Natural killer cell (primary cell): ENCODE measurements at regions not wholly inside any gene's neighbourhood (a gene's known extent, or its start where the extent isn't known, plus 50 kb on each side); places are given as distances from the start of the nearest gene placed in this dataset.

ENCODE experiments used
- ATAC-seq, 3 donors: fragments of 150-1000 bp in 2 of 3; fragments of 200-7000 bp in 1 of 3; cut with Tn5 transposase; 1 replicate in 1 of 3; 2 replicates in 2 of 3; pipeline ENCODE4 v1.10.0; 2021; ENCODE audit warnings: mild to moderate bottlenecking in 2 of 3, moderate library complexity in 2 of 3
- DNase-seq, 2 donors: peaks; one replicate each; pipeline versions ENCODE4 v3.0.0 to v3.0.0-alpha.2; 2013 to 2021; ENCODE audit warnings: mixed read lengths in 1 of 2
- H3K27ac ChIP-seq: one replicate; pipeline ENCODE4 v1.5.1; 2013; ENCODE audit warnings: mild to moderate bottlenecking, low read length
- H3K27me3 ChIP-seq: one replicate; pipeline ENCODE4 v1.6.1; 2013; ENCODE audit warnings: low read length; ENCODE audit not compliant: control insufficient read depth, insufficient read depth
- H3K36me3 ChIP-seq: one replicate; pipeline ENCODE4 v1.6.1; 2013; ENCODE audit warnings: low read length; ENCODE audit not compliant: control insufficient read depth, insufficient read depth
- H3K4me1 ChIP-seq: one replicate; pipeline ENCODE4 v1.6.1; 2013; ENCODE audit warnings: low read length; ENCODE audit not compliant: control insufficient read depth, insufficient read depth
- H3K4me3 ChIP-seq: one replicate; pipeline ENCODE4 v1.5.1; 2013; ENCODE audit warnings: low read length
- H3K9me3 ChIP-seq: one replicate; pipeline ENCODE4 v1.6.1; 2013; ENCODE audit warnings: low read length; ENCODE audit not compliant: control insufficient read depth, insufficient read depth
- H3K27ac Mint-ChIP-seq, 2 donors: one replicate each; pipeline ENCODE4 v1.8.0; 2022; ENCODE audit warnings: mild to moderate bottlenecking in 2 of 2, mixed read lengths in 2 of 2, moderate library complexity in 1 of 2
- H3K27me3 Mint-ChIP-seq, 2 donors: one replicate each; pipeline ENCODE4 v1.8.0; 2022; ENCODE audit warnings: low read depth in 2 of 2, mixed read lengths in 2 of 2
- H3K36me3 Mint-ChIP-seq: one replicate; pipeline ENCODE4 v1.8.0; 2022; ENCODE audit warnings: mixed read lengths
- H3K4me1 Mint-ChIP-seq, 2 donors: one replicate each; pipeline ENCODE4 v1.8.0; 2022; ENCODE audit warnings: mixed read lengths in 2 of 2
- H3K4me3 Mint-ChIP-seq: one replicate; pipeline ENCODE4 v1.8.0; 2022; ENCODE audit warnings: mild to moderate bottlenecking, moderate library complexity, mixed read lengths
- H3K9me3 Mint-ChIP-seq, 2 donors: one replicate each; pipeline ENCODE4 v1.8.0; 2022; ENCODE audit warnings: mixed read lengths in 2 of 2
- CTCF ChIP-seq: fragments of 200-600 bp; IDR thresholded peaks from one replicate; pipeline ENCODE4 v1.8.0; 2022; ENCODE audit warnings: antibody characterized with exemption
- WGBS: methylation state at CpG from one replicate; pipeline ENCODE4 v1.1.7; 2013; ENCODE audit warnings: missing lambda C conversion rate; ENCODE audit not compliant: insufficient coverage; 5-methylcytosine and 5-hydroxymethylcytosine counted together
- intact Hi-C: fragments of 100-400 bp; cut with micrococcal nuclease; formaldehyde crosslinking; loops from one replicate; pipeline ENCODE4 v1.14.2; 2022

- H3K27me3 ChIP-seq = no peaks in the 10 kb centered on the region
- H3K27ac ChIP-seq = no peak overlapping the region
- Mint-ChIP-seq H3K27ac (no peak overlapping the region), H3K27me3 (peaks cover 0 to 3% of the 10 kb centered on the region in 2 donors), H3K36me3 (no peaks in the 10 kb centered on the region), H3K4me1 (no peaks in the 10 kb centered on the region), H3K4me3 (no peak overlapping the region), H3K9me3 (no peaks in the 10 kb centered on the region)
- DNase-seq (no peak), ATAC-seq (no peak)
- H3K4me3 ChIP-seq = no peak overlapping the region
- H3K9me3 ChIP-seq = no peaks in the 10 kb centered on the region
- H3K36me3 ChIP-seq = no peaks in the 10 kb centered on the region
- intact Hi-C loops = no loop called here
- no peak for TF ChIP-seq CTCF
- H3K4me1 ChIP-seq = no peaks in the 10 kb centered on the region
- 66% methylated on average over 2 of the region's 2 CpGs for WGBS
Measured at GRCh38 chr18:75836516-75836915, 409.0 kb upstream of the SMIM21 start.

DNA sequence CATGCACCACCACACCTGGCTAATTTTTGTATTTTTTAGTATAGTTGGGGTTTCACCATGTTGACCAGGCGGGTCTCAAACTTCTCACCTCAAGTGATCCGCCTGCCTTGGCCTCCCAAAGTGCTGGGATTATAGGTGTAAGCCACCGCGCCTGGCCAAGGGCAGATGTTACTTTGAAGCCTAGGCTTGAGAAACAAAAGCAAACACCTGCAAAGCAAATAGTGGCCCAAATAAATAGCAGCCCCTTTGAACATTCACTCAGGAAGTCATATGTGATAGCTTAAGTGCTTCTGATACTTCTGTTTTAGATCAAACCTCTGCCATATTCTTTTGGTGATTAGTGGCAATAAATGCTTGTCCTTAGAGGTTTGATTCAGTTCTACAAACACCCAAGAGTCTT, 404.5 kb upstream of the SMIM21 start:
- Histone ChIP-seq H3K27ac (no peak overlapping the region), H3K27me3 (no peaks in the 10 kb centered on the region), H3K9me3 (no peaks in the 10 kb centered on the region), H3K4me1 (no peaks in the 10 kb centered on the region), H3K4me3 (no peak overlapping the region), H3K36me3 (no peaks in the 10 kb centered on the region)
- no peak for TF ChIP-seq CTCF
- 90% methylated on average over 4 of the region's 4 CpGs for WGBS
- H3K4me3 Mint-ChIP-seq = no peak overlapping the region
- peaks cover under 1 to 9% of the 10 kb centered on the region in 2 donors for H3K27me3 Mint-ChIP-seq
- ATAC-seq (no peak), DNase-seq (no peak)
- H3K27ac Mint-ChIP-seq = no peak overlapping the region
- no peaks in the 10 kb centered on the region for H3K4me1 Mint-ChIP-seq
- intact Hi-C loops = no loop called here
- no peaks in the 10 kb centered on the region for H3K9me3 Mint-ChIP-seq
- no peaks in the 10 kb centered on the region for H3K36me3 Mint-ChIP-seq

DNA sequence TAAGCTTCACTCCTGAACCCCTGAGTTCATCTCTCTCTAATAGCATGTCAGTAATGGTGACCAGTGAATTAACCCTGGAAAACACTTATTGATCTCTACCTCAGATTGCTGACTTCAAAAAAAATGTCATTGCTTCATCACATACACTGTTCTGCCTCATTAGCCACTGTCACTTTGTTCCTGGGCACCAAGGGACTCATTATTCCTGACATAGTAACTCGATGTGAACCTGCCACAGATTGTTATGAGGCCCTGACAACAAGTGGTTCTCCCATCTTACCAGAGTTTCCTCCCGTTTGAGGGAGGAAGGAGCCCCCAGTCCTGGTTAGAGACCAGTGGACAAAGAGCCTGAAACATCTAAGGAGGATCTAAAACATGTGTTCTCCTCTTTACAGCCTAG, 403.3 kb upstream of the SMIM21 start:
- no peak for TF ChIP-seq CTCF
- H3K36me3 ChIP-seq = no peaks in the 10 kb centered on the region
- Mint-ChIP-seq H3K27me3 (peaks cover 3 to 9% of the 10 kb centered on the region in 2 donors), H3K36me3 (no peaks in the 10 kb centered on the region), H3K9me3 (no peaks in the 10 kb centered on the region), H3K4me3 (no peak overlapping the region), H3K4me1 (no peaks in the 10 kb centered on the region), H3K27ac (no peak overlapping the region)
- intact Hi-C loops = no loop called here
- WGBS = 57% methylated on average over 2 of the region's 2 CpGs
- no peak overlapping the region for H3K4me3 ChIP-seq
- H3K27ac ChIP-seq = no peak overlapping the region
- no peaks in the 10 kb centered on the region for H3K9me3 ChIP-seq
- no peaks in the 10 kb centered on the region for H3K4me1 ChIP-seq
- no peaks in the 10 kb centered on the region for H3K27me3 ChIP-seq
- no peak for ATAC-seq
- no peak for DNase-seq

- H3K4me1 Mint-ChIP-seq = no peaks in the 10 kb centered on the region
- H3K27ac Mint-ChIP-seq = no peak overlapping the region
- DNase-seq = no peak
- WGBS = 86% methylated on average over 4 of the region's 4 CpGs
- intact Hi-C loops = no loop called here
- no peak for TF ChIP-seq CTCF
- Histone ChIP-seq H3K9me3 (no peaks in the 10 kb centered on the region), H3K27ac (no peak overlapping the region), H3K27me3 (no peaks in the 10 kb centered on the region), H3K36me3 (no peaks in the 10 kb centered on the region), H3K4me3 (no peak overlapping the region), H3K4me1 (no peaks in the 10 kb centered on the region)
- no peaks in the 10 kb centered on the region for H3K36me3 Mint-ChIP-seq
- H3K9me3 Mint-ChIP-seq = no peaks in the 10 kb centered on the region
- no peak overlapping the region for H3K4me3 Mint-ChIP-seq
- no peak for ATAC-seq
- peaks cover 3 to 9% of the 10 kb centered on the region in 2 donors for H3K27me3 Mint-ChIP-seq
Measured at GRCh38 chr18:75829091-75829490, 401.6 kb upstream of the SMIM21 start.
